SK-N-SH (cell line): ENCODE measurements at regions not wholly inside any gene's neighbourhood (a gene's known extent, or its start where the extent isn't known, plus 50 kb on each side); places are given as distances from the start of the nearest gene placed in this dataset.

Source experiments
- CTCF ChIA-PET: fragments of 300-600, 350-600 bp; formaldehyde crosslinking; extraction: SDS; loops from one replicate; lab custom pipeline; 2021; lab: Yijun Ruan, JAX
- POLR2A ChIA-PET: fragments of 350-600 bp; sonication (Branson Sonifier 250); formaldehyde crosslinking; extraction: SDS; loops from one replicate; lab custom pipeline; 2020; ENCODE audit warnings: antibody characterized with exemption, inconsistent platforms; lab: Yijun Ruan, JAX
- DNase-seq: peaks from one replicate; pipeline ENCODE4 v3.0.0; 2012
- H2AFZ ChIP-seq: fragments of 200-600 bp; sonication (generic); 2 replicates; pipeline ENCODE4 v1.8.1; 2016; ENCODE audit warnings: antibody characterized with exemption, mild to moderate bottlenecking, low read depth
- H3F3A ChIP-seq: fragments of 200-600 bp; sonication (generic); replicated peaks from 2 replicates; pipeline ENCODE3; 2016; ENCODE audit warnings: antibody characterized with exemption, mild to moderate bottlenecking; ENCODE audit not compliant: insufficient read depth
- H3K27ac ChIP-seq, 2 experiments: fragments of 200-500 bp in 1 of 2; fragments of 200-600 bp in 1 of 2; sonication (Bioruptor generic) in 1 of 2; sonication (generic), shearing (Covaris generic) in 1 of 2; 2 replicates each; pipeline versions ENCODE4 v1.5.1 to v1.6.1; 2014 to 2016; ENCODE audit warnings: low read depth in 2 of 2, inconsistent platforms in 1 of 2, low read length in 1 of 2, mild to moderate bottlenecking in 1 of 2, mixed read lengths in 1 of 2
- H3K27me3 ChIP-seq: fragments of 200-600 bp; sonication (generic), shearing (Covaris generic); 2 replicates; pipeline ENCODE4 v1.6.1; 2016; ENCODE audit warnings: mixed run types; ENCODE audit not compliant: insufficient read depth
- H3K36me3 ChIP-seq, 2 experiments: fragments of 200-500 bp in 1 of 2; fragments of 200-600 bp in 1 of 2; sonication (Bioruptor generic) in 1 of 2; sonication (generic) in 1 of 2; replicated peaks in 1 of 2; 2 replicates each; pipeline versions ENCODE3 to v1.5.1; 2014 to 2016; ENCODE audit warnings: low read length in 1 of 2, mild to moderate bottlenecking in 1 of 2; ENCODE audit not compliant: insufficient read depth in 2 of 2, control insufficient read depth in 1 of 2
- H3K4me1 ChIP-seq, 2 experiments: fragments of 200-500 bp in 1 of 2; fragments of 200-600 bp in 1 of 2; sonication (Bioruptor generic) in 1 of 2; sonication (generic), shearing (Covaris generic) in 1 of 2; 2 replicates each; pipeline versions ENCODE4 v1.5.1 to v1.6.1; 2014 to 2016; ENCODE audit warnings: low read depth in 1 of 2, low read length in 1 of 2, mixed run types in 1 of 2; ENCODE audit not compliant: insufficient read depth in 2 of 2, control insufficient read depth in 1 of 2
- H3K4me2 ChIP-seq: fragments of 200-600 bp; sonication (generic), shearing (Covaris generic); 2 replicates; pipeline ENCODE4 v1.6.1; 2017; ENCODE audit warnings: mixed run types
- H3K4me3 ChIP-seq, 2 experiments: fragments of 200-500 bp in 1 of 2; fragments of 200-600 bp in 1 of 2; sonication (Bioruptor generic) in 1 of 2; sonication (generic), shearing (Covaris generic) in 1 of 2; 2 replicates each; pipeline versions ENCODE4 v1.5.1 to v1.8.1; 2014 to 2016; ENCODE audit warnings: low read depth in 2 of 2, inconsistent platforms in 1 of 2, low read length in 1 of 2, mild to moderate bottlenecking in 1 of 2, mixed read lengths in 1 of 2, moderate library complexity in 1 of 2
- H3K79me2 ChIP-seq: fragments of 200-600 bp; sonication (generic); 2 replicates; pipeline ENCODE4 v1.8.1; 2017; ENCODE audit warnings: mild to moderate bottlenecking; ENCODE audit not compliant: insufficient read depth
- H3K9ac ChIP-seq: fragments of 200-600 bp; sonication (generic); 2 replicates; pipeline ENCODE4 v1.6.1; 2017; ENCODE audit warnings: mixed run types
- H3K9me2 ChIP-seq: fragments of 200-600 bp; sonication (generic); 2 replicates; pipeline ENCODE4 v1.6.1; 2017; ENCODE audit warnings: mixed run types
- H3K9me3 ChIP-seq: fragments of 200-600 bp; sonication (generic); 2 replicates; pipeline ENCODE4 v1.6.1; 2017; ENCODE audit warnings: mixed run types, mild to moderate bottlenecking, moderate library complexity
- H4K20me1 ChIP-seq: fragments of 200-600 bp; sonication (generic); 2 replicates; pipeline ENCODE4 v1.6.1; 2017; ENCODE audit warnings: mild to moderate bottlenecking, mixed run types; ENCODE audit not compliant: insufficient read depth
- CHD2 ChIP-seq: fragments of 150-350 bp; IDR thresholded peaks from 2 replicates; pipeline ENCODE4 v1.6.1; 2018; ENCODE audit warnings: low read length; ENCODE audit not compliant: partially characterized antibody
- ELF1 ChIP-seq: IDR thresholded peaks from 2 replicates; pipeline ENCODE4 v1.4.0; 2012
- FOSL2 ChIP-seq: IDR thresholded peaks from 2 replicates; pipeline ENCODE4 v1.4.0; 2012; ENCODE audit warnings: low read depth, mild to moderate bottlenecking, moderate library complexity, borderline replicate concordance
- FOXM1 ChIP-seq: IDR thresholded peaks from 2 replicates; pipeline ENCODE4 v1.4.0; 2012; ENCODE audit warnings: low read depth, mild to moderate bottlenecking
- GATA2 ChIP-seq: sonication (generic); formaldehyde crosslinking; IDR thresholded peaks from 2 replicates; pipeline ENCODE4 v1.5.0; 2020; ENCODE audit warnings: mild to moderate bottlenecking, missing genetic modification reagents
- IRF3 ChIP-seq: fragments of 150-350 bp; IDR thresholded peaks from 2 replicates; pipeline ENCODE4 v1.6.1; 2016; ENCODE audit warnings: mild to moderate bottlenecking, low read depth, low read length
- MAX ChIP-seq: IDR thresholded peaks from 2 replicates; pipeline ENCODE4 v1.4.0; 2012; ENCODE audit warnings: low read depth
- MEF2A ChIP-seq: IDR thresholded peaks from 2 replicates; pipeline ENCODE4 v1.4.0; 2012; ENCODE audit warnings: low read depth, borderline replicate concordance
- MXI1 ChIP-seq: IDR thresholded peaks from 2 replicates; pipeline ENCODE4 v1.6.1; 2012; ENCODE audit warnings: mild to moderate bottlenecking, low read depth, low read length, improper control_type of control experiment
- RAD21 ChIP-seq: IDR thresholded peaks from 2 replicates; pipeline ENCODE4 v1.6.1; 2012; ENCODE audit warnings: mild to moderate bottlenecking, low read length
- RCOR1 ChIP-seq: fragments of 150-350 bp; IDR thresholded peaks from 2 replicates; pipeline ENCODE4 v1.6.1; 2017; ENCODE audit warnings: antibody characterized with exemption, low read length
- SMC3 ChIP-seq: IDR thresholded peaks from 2 replicates; pipeline ENCODE4 v1.6.1; 2012; ENCODE audit warnings: low read depth, low read length, improper control_type of control experiment
- TEAD4 ChIP-seq: IDR thresholded peaks from 2 replicates; pipeline ENCODE4 v1.4.0; 2012; ENCODE audit warnings: mild to moderate bottlenecking, borderline replicate concordance; ENCODE audit not compliant: insufficient read depth
- whole genome bisulfite sequencing: methylation state at CpG from one replicate; pipeline ENCODE4 v1.1.6; 2017; ENCODE audit warnings: low lambda C conversion rate; 5-methylcytosine and 5-hydroxymethylcytosine counted together

- H3K36me3 ChIP-seq = no peaks in the 10 kb centered on the region
- H3K4me3 ChIP-seq = no peak overlapping the region
- H3K9ac ChIP-seq = no peak overlapping the region
- no peak overlapping the region for H2AFZ ChIP-seq
- CTCF ChIA-PET = interaction anchor here (0.8 kb wide), 2 partner anchors 15 to 22 kb away, joined by 3 to 4 read pairs; no protein-coding TSS in a partner anchor
- no peak overlapping the region for H3K27ac ChIP-seq
- H4K20me1 ChIP-seq = no peaks in the 10 kb centered on the region
- no peak for DNase-seq
- no peak for TF ChIP-seq CHD2
- no peak for TF ChIP-seq ELF1
- TF ChIP-seq FOXM1 = no peak
- no peak for TF ChIP-seq MAX
- no peak for TF ChIP-seq IRF3
- TF ChIP-seq RAD21 = no peak
- TF ChIP-seq FOSL2 = no peak
- TF ChIP-seq MXI1 = no peak
- TF ChIP-seq GATA2 (CRISPR knock-in tag) = no peak
- H3K9me2 ChIP-seq = no peaks in the 10 kb centered on the region
- H3K4me2 ChIP-seq = no peak overlapping the region
- H3K4me1 ChIP-seq = 0 out of 4 replicates have a peak, but pooled peaks cover 0 to 6% of the 10 kb centered on the region in 2 experiments
- H3K9me3 ChIP-seq = no peaks in the 10 kb centered on the region
- no peaks in the 10 kb centered on the region for H3F3A ChIP-seq
- WGBS = 2% methylated on average over 3 of the region's 3 CpGs
- no peaks in the 10 kb centered on the region for H3K79me2 ChIP-seq
- POLR2A ChIA-PET = no interaction called here
- H3K27me3 ChIP-seq = no peaks in the 10 kb centered on the region; the same call in 1 of the 2 replicates
Observed at GRCh38 chr6:85127696-85128243, 322.1 kb upstream of the NT5E start.

GRCh38 chr6:85127168-85127498 lies 322.8 kb upstream of the NT5E start:
- H3K36me3 ChIP-seq = no peaks in the 10 kb centered on the region
- no peak overlapping the region for H3K9ac ChIP-seq
- ChIA-PET CTCF (interaction anchor here (0.8 kb wide), 2 partner anchors 16 to 21 kb away, joined by 3 to 4 read pairs; no protein-coding TSS in a partner anchor), POLR2A (no interaction called here)
- TF ChIP-seq TEAD4 (no peak), RCOR1 (no peak), SMC3 (no peak), MEF2A (no peak)
- H3K27ac ChIP-seq = no peak overlapping the region
- WGBS = 10% methylated on average over 4 of the region's 4 CpGs
- H3F3A ChIP-seq = no peaks in the 10 kb centered on the region
- H3K9me2 ChIP-seq = no peaks in the 10 kb centered on the region
- peak overlapping the region; percentile 61; the same call in 1 of the 2 replicates for H3K4me2 ChIP-seq
- H3K79me2 ChIP-seq = no peaks in the 10 kb centered on the region
- H3K4me3 ChIP-seq = peak overlapping the region in 1 of 2 experiments; percentile 30; a peak in 1 of 4 replicates
- no peak overlapping the region for H2AFZ ChIP-seq
- no peaks in the 10 kb centered on the region for H4K20me1 ChIP-seq
- DNase-seq = no peak
- H3K27me3 ChIP-seq = no peaks in the 10 kb centered on the region; the same call in 1 of the 2 replicates
- no peaks in the 10 kb centered on the region for H3K9me3 ChIP-seq
- H3K4me1 ChIP-seq = 0 out of 4 replicates have a peak, but pooled peaks cover 0 to 6% of the 10 kb centered on the region in 2 experiments
